Stimulated activated CD8-positive, alpha-beta memory T cell treated with anti-CD3 and anti-CD28 coated beads, Interleukin-2, amount 100 ng/mL, for 48 hours (primary cell): ENCODE measurements at regions not wholly inside any gene's neighbourhood (a gene's known extent, or its start where the extent isn't known, plus 50 kb on each side); places are given as distances from the start of the nearest gene placed in this dataset.

ENCODE experiments used
- DNase-seq, 2 donors: peaks; one replicate each; pipeline ENCODE4 v3.0.0-alpha.2; 2020; ENCODE audit warnings: low read depth in 2 of 2

GRCh38 chr12:114992443-114992842 lies 308.5 kb upstream of the TBX3 start:
- no peak for DNase-seq

- DNase-seq, result no peak
These were observed 306.4 kb upstream of the TBX3 start for GRCh38 chr12:114990381-114990780.

DNA sequence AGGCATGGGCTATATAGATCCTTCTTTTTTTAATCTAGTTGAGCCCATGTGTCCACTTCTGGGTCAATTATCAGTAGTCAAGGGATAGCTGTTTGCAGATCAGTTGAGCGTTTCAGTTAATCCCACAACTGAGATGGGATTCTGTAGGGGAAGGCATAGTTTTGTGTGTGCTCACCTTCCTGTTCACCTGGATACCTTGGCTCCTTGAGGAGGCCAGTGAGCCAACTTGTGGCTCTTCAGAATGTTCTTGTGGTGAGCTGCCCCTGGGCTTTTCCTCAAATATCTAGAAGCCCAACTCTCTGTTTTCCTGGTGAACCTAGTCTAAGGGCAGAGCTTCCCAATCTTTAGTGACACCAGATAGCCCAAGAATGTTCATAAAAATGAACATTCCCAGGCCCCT lies 302.9 kb upstream of the TBX3 start:
- DNase-seq, result no peak

DNA sequence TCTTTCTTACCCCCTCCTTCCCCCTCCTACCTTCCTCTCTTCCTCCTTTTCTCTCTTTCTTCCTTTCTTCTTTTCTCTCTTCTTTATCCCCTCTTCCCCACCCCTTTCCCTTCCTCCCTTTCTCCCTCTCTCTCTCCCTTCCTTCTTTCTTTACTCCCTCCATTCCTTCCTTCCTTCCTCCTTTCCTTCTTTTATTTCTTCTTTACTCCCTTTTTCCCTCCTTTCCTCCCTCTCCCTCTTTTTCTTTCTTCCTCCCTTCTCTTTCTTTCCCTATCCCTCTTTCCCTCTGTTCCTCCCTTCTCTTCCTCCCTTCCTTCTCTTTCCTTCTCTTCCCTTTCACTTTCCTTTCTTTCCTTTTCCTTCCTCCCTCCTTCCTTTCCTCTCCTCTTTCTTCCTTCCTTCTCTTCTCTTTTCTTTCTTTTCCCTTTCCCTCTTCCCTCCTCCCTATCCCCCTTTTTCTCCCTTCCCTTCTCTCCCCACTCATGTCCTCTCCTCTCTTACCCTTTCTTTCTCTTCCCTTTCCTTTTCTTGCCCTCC lies 302.3 kb upstream of the TBX3 start:
- no peak for DNase-seq

- DNase-seq, result no peak
These were observed 300.7 kb upstream of the TBX3 start for GRCh38 chr12:114984634-114985061.

- no peak for DNase-seq
These were observed 298.8 kb upstream of the TBX3 start for GRCh38 chr12:114982760-114983159.

- DNase-seq, result no peak
These were observed 297.1 kb upstream of the TBX3 start for GRCh38 chr12:114981036-114981435.

DNA sequence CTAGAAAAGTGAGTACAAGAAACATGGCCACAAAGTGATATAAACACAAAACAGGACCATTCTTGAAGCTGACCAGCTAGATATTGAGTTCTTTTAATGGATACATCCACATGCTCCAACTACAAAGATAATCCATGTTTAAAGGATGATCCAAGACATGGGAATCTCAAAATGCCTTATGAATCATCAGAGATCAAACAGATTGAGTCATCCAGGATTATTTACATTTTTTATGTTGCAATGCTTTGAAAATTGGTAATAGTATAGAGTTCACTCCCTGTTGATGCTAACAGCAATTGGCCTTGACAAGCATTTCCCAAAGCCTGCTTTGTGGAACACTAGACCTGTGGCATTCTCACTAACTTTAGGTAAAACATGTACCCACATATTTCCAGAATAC lies 293.0 kb upstream of the TBX3 start:
- DNase-seq, result no peak

DNA sequence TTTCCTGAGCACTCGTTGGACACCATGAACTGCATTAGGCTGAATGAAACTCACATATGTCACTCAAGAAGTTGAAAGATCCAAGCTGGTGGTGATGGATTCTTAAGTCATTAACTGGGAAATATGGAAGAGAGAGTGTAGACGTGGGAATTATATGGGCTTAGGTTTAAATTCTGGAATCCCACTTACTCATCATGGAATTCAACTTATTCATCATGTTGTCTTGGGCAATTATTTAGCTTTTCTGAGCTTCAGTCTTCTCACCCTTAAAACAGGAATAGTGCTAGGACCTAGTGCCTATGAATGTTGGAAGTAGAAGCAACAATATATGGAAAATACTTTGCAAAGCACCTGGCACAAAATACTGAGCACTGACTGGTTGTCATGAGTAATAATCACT lies 292.4 kb upstream of the TBX3 start:
- DNase-seq, result no peak

DNA sequence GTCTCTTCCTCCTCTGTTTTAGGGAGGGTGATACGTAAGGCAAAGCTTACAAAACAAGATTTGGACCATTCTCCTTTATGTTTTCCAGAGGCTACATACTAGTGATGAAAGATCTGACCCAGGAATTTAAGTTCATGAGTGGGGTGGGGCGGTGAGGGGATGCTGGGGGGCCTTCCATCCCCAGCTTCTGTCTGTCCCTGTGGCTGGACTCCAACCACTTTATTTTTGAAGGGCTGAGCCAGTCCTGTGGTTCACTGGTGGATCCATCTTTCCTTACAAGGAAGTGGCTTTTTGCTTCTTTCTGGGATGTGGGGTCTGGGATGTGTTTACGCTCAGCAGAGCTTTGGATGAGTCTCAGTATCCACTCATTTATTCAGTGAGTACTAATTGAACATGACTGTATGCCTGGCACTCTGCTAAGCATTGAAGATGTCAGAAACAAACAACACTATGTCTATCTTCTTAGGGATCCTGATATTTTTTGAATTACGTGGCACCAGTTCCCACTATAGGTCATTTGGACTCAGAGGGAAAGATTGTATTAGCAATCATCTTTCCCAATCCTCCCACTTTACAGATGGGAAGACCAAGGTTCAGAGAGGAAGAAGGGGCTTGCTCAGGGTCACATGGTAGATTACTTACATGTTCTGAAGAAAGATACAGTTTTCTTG lies 291.8 kb upstream of the TBX3 start:
- DNase-seq, result no peak

GRCh38 chr12:114974826-114975639 lies 291.1 kb upstream of the TBX3 start:
- DNase-seq, result no peak

- DNase-seq, result no peak
These were observed 290.4 kb upstream of the TBX3 start for GRCh38 chr12:114974333-114974732.

GRCh38 chr12:114968727-114969126 lies 284.8 kb upstream of the TBX3 start:
- DNase-seq, result no peak

DNA sequence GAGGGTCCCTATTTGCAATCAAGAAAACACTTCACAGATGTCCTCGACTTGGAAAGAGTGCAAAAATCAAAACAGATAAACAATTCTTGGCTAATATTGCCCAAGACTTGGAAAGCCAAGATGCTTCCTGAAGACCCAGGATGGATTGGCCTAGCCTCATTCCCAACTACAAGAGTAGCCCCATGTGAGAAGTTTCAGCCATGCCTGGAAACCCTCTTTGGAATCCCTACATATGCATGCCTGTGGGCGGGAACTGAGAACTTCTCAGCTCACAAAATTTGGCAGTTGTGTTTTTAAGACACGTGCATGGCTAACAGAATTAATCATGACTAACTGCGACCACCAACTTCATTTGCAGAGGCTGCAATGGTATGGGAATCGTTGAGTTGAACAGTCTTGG lies 283.2 kb upstream of the TBX3 start:
- DNase-seq, result no peak

- no peak for DNase-seq
These were observed 280.9 kb upstream of the TBX3 start for GRCh38 chr12:114964841-114965240.

DNA sequence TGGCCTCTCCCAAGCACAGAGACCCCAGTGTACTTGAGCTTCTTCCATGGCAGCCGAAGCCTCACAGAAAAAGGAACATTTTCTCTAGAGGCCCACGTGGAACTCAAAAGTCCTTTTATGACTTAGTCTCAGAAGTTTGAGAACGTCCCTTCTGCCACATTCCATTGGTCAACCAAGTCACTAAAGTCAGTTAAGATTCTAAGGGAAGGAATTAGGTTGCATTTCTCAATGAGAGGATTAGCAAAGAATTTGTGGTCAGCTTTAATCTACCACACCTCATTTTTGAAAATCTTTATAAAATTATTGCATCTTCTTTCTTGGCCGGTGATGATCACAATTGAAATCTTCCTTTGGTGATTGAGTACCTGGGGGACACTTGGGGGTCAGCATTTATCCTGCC lies 279.9 kb upstream of the TBX3 start:
- DNase-seq, result no peak

GRCh38 chr12:114961491-114961890 lies 277.5 kb upstream of the TBX3 start:
- no peak for DNase-seq

- DNase-seq, result no peak
These were observed 274.6 kb upstream of the TBX3 start for GRCh38 chr12:114958538-114958937.

DNA sequence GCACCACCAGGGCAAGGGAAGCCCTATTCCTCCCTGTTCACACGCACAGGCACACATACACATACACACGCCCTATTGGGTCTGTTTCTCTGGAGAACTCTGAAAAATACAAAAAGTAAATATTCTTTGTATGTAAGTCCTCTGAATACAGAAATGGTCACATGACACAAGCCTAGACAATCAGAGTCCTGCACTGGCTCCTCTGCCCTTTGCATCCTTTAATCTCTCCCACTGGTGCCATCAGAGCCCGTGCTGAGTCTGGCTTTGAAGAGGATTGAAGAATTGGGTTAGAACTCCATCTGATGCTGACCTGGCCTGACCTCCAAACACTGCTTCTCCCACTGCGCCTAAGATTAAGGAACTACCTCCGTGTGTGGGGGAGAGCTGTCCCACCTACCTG lies 273.2 kb upstream of the TBX3 start:
- DNase-seq, result no peak

DNA sequence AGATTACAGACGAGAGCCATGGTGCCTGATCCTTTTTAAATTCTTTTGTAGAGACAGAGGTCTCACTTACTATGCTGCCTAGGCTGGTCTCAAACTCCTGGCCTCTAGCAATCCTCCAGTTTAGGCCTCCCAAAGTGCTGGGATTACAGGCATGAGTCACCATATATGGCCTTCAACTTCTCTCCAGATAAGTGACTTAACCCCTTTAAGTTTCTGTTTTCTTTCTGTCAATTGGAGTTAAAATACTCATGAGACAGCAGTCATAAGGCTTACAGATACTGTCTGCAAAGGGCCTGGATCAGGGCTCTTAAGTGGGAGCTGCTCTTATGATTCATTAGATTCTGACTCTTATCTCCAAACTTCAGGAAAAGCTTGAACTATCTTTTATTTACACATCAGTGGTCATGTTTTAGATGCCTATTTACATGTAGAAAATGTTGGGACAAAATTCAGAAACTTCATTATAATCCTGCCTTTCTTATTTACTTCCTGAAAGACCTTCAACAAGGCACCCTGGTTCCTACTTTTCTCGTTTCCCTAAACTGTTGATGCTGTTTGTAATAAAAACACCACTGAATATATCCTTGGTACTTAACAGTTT lies 271.5 kb upstream of the TBX3 start:
- no peak for DNase-seq

GRCh38 chr12:114954511-114955055 lies 270.6 kb upstream of the TBX3 start:
- DNase-seq, result no peak

DNA sequence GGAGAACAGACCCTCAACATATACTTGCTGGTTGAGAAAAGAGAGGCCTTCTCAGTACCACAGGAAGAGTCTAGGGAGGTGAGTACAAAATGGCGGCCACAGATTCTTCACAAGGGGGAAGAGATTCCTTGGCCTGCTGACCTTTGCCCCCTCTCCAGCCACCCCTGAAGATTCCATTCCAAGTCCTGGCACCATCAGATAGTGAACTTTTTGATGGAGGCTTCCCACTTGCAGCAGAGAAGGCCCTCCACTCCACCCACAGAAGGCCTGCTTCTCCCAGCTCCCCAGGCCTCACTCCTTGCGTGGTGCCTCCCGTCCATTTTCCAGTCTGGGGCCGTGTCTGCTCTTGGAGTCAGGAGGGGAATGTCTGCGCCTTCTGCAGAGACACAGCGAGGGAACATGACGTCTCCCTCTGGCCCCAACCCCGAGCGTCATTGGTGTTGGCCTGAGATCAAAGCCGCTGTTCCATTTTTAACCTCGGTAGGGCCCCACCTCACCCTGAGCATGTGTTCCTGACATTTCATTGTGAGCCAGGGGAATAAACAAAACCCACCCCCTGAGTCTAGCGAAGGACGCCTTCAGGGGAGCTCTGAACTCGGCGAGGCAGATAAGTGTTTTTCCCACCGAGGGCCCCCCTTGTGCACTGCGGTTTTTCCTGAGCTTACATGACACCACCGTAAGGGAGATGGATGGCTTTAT lies 268.7 kb upstream of the TBX3 start:
- DNase-seq, result no peak
